Mucosa of descending colon (tissue), 3 donors: ENCODE measurements at regions not wholly inside any gene's neighbourhood (a gene's known extent, or its start where the extent isn't known, plus 50 kb on each side); places are given as distances from the start of the nearest gene placed in this dataset.
"Not testable (repeated sequence)": the region's sequence is repeated elsewhere in the genome, so short reads cannot be mapped to it uniquely, and the experiment has no call there.

Source experiments
- ATAC-seq: fragments of 200-7000 bp; cut with Tn5 transposase; one replicate; pipeline ENCODE4 v1.9.1; 2020; ENCODE audit warnings: mild to moderate bottlenecking, moderate library complexity
- DNase-seq, 3 donors: peaks; one replicate each; pipeline ENCODE4 v3.0.0-alpha.2; 2020
- H3K36me3 ChIP-seq: fragments of 200-600 bp; one replicate; pipeline ENCODE4 v1.8.0; 2021; ENCODE audit warnings: low read depth, mild to moderate bottlenecking
- H3K4me1 ChIP-seq: fragments of 200-600 bp; one replicate; pipeline ENCODE4 v1.8.0; 2021; ENCODE audit warnings: low read depth, mild to moderate bottlenecking
- H3K4me3 ChIP-seq: fragments of 200-600 bp; one replicate; pipeline ENCODE4 v1.8.0; 2021; ENCODE audit warnings: mild to moderate bottlenecking
- H3K9me3 ChIP-seq: fragments of 200-600 bp; one replicate; pipeline ENCODE4 v1.8.0; 2021; ENCODE audit warnings: mild to moderate bottlenecking
- CTCF ChIP-seq: fragments of 200-600 bp; IDR thresholded peaks from one replicate; pipeline ENCODE4 v1.8.0; 2022; ENCODE audit warnings: antibody characterized with exemption, mild to moderate bottlenecking
- intact Hi-C, 2 donors: fragments of 100-400 bp; cut with DNase I in 1 of 2; cut with micrococcal nuclease in 1 of 2; formaldehyde crosslinking; loops; one replicate each; pipeline versions ENCODE4 v1.11.0 to v1.11.1; 2022; cut with DNase I, micrococcal nuclease
- donor health status: DM: no; HTN: no; CAD: no; lungs with moderate emphysema.
- donor health status: DM: no; HTN: no; CAD: no.
- donor health status: DM: no; HTN: yes; CAD: no.

DNA sequence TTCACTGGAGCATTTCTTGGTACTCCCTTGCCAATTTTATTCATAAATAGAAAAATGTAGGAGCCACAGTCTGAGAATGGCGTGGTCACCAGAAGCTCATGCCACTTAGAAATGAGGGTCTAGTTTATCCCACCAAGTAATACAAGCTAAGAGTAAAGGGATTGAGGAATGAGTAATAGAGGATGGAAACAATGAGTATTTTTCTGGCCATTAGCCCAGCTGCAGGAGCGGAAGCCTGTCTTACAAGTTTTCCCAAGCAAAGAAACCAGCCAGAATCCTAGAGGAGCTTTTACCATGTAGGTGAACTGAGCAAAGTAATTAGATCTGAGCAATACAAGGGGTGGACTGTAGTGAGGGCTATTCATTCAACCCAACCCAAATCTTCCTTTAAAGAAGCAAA, 160.7 kb upstream of the NPY2R start:
- Histone ChIP-seq H3K9me3 (peaks cover 5% of the 10 kb centered on the region), H3K4me3 (no peak overlapping the region), H3K4me1 (no peaks in the 10 kb centered on the region), H3K36me3 (no peaks in the 10 kb centered on the region)
- no peak for TF ChIP-seq CTCF
- intact Hi-C loops, result no loop called here
- ATAC-seq, result no peak
- no peak for DNase-seq

GRCh38 chr4:155054042-155054441, 154.4 kb upstream of the NPY2R start:
- H3K36me3 ChIP-seq, ATAC-seq, DNase-seq, H3K9me3 ChIP-seq, intact Hi-C loops, H3K4me1 ChIP-seq, H3K4me3 ChIP-seq: not testable (repeated sequence)

DNA sequence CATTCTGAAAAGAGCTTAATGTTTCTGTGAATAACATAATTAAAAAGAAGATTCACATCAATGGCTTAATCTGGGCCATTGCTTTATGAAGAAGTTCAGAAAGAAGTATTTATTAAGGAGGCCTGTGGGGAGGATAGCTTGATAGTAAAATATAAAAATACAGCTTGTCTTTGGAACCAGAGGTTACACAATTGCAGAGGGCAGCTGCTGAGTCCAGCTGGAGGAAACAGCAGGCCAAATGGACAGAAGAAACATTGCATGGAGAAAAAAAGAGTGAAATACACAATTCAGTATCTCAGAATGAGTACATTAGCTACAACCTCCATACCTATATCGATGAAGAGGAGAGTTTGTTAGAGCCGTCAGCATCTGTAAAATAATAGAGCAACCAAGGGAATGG, 148.0 kb upstream of the NPY2R start:
- intact Hi-C loops, result no loop called here
- no peak for TF ChIP-seq CTCF
- no peak overlapping the region for H3K4me3 ChIP-seq
- no peak for ATAC-seq
- DNase-seq, result no peak
- H3K36me3 ChIP-seq, result no peaks in the 10 kb centered on the region
- no peaks in the 10 kb centered on the region for H3K4me1 ChIP-seq
- H3K9me3 ChIP-seq, result no peaks in the 10 kb centered on the region

DNA sequence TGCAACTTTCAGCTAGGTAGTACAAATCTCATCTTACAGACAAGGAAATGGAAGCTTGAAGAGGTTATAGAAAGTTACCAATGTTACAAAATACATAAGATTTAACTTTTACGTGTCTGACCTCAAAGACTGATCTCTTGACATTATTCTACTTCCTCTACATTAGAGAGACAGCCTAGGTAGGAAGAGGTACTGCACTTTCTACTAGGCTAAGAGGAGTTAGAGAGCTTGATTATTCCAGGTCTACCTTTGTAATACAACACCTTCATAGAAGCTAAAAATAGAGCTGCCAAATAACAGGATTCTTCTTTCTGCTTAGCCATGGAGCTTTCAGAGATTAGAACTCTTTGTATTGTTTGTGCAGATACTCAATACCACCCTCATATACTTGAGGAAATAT, 147.6 kb upstream of the NPY2R start:
- no peaks in the 10 kb centered on the region for H3K9me3 ChIP-seq
- no peak for TF ChIP-seq CTCF
- ATAC-seq, result no peak

GRCh38 chr4:155062948-155063347, 145.5 kb upstream of the NPY2R start:
- no peaks in the 10 kb centered on the region for H3K4me1 ChIP-seq
- intact Hi-C loops, result no loop called here
- no peaks in the 10 kb centered on the region for H3K9me3 ChIP-seq
- no peak for TF ChIP-seq CTCF
- no peak for DNase-seq
- no peak overlapping the region for H3K4me3 ChIP-seq
- no peak for ATAC-seq
- H3K36me3 ChIP-seq, result no peaks in the 10 kb centered on the region

More for the DNA sequence above, 147.6 kb upstream of the NPY2R start:
- no peak overlapping the region for H3K4me3 ChIP-seq
- no peaks in the 10 kb centered on the region for H3K4me1 ChIP-seq
- no peak for DNase-seq
- intact Hi-C loops, result no loop called here
- no peaks in the 10 kb centered on the region for H3K36me3 ChIP-seq

GRCh38 chr4:155064934-155065333, 143.5 kb upstream of the NPY2R start:
- ATAC-seq, H3K4me3 ChIP-seq, H3K9me3 ChIP-seq, intact Hi-C loops, H3K4me1 ChIP-seq, DNase-seq, H3K36me3 ChIP-seq: not testable (repeated sequence)

DNA sequence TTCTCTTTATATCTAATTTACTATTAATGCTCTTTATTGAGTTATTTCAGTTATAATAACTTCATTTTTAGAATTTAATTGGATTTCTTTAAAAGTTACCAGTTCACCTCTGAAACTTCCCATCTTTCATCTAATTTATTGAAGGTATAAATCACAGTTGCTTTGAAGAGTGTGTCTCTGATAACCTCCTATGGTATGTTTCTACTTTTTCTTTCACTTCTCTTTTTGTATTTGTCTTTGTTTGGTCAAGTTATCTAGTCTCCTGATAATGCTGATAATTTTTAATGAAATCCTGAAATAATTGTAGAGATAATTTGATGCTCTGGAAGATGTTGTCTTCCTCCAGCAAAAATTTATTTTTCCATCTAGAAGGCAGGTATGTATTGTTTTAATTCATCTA, 141.6 kb upstream of the NPY2R start:
- Histone ChIP-seq H3K36me3 (no peaks in the 10 kb centered on the region), H3K9me3 (no peaks in the 10 kb centered on the region), H3K4me3 (no peak overlapping the region), H3K4me1 (no peaks in the 10 kb centered on the region)
- DNase-seq (no peak), ATAC-seq (no peak)
- TF ChIP-seq CTCF, result no peak
- intact Hi-C loops, result no loop called here
